Nephron progenitor cell (in vitro differentiated cells): ENCODE measurements at regions not wholly inside any gene's neighbourhood (a gene's known extent, or its start where the extent isn't known, plus 50 kb on each side); places are given as distances from the start of the nearest gene placed in this dataset.
A peak's percentile ranks its signal among the peaks of the same experiment; 100 is the strongest.
"Not testable (repeated sequence)": the region's sequence is repeated elsewhere in the genome, so short reads cannot be mapped to it uniquely, and the experiment has no call there.

Experiments used
- DNase-seq: peaks from one replicate; pipeline ENCODE4 v3.0.0; 2021
- H3K27ac Mint-ChIP-seq: 2 replicates; pipeline ENCODE4 v1.8.0; 2021; ENCODE audit warnings: mild to moderate bottlenecking, moderate library complexity, mixed read lengths
- H3K27me3 Mint-ChIP-seq: 2 replicates; pipeline ENCODE4 v1.8.0; 2021; ENCODE audit warnings: mild to moderate bottlenecking, low read depth, mixed read lengths; ENCODE audit not compliant: poor library complexity
- H3K36me3 Mint-ChIP-seq: 2 replicates; pipeline ENCODE4 v1.8.0; 2021; ENCODE audit warnings: low read depth, mixed read lengths
- H3K4me1 Mint-ChIP-seq: 2 replicates; pipeline ENCODE4 v1.8.0; 2021; ENCODE audit warnings: mixed read lengths
- H3K4me3 Mint-ChIP-seq: 2 replicates; pipeline ENCODE4 v1.8.0; 2021; ENCODE audit warnings: mild to moderate bottlenecking, moderate library complexity, mixed read lengths
- H3K9me3 Mint-ChIP-seq: 2 replicates; pipeline ENCODE4 v1.8.0; 2021; ENCODE audit warnings: mild to moderate bottlenecking, moderate library complexity, mixed read lengths
- TF ChIP-seq, protein P1 (sequence below): fragments of 200-600 bp; sonication (generic); IDR thresholded peaks from 2 replicates; pipeline ENCODE4 v1.5.0; 2021; ENCODE audit warnings: antibody characterized with exemption

DNA sequence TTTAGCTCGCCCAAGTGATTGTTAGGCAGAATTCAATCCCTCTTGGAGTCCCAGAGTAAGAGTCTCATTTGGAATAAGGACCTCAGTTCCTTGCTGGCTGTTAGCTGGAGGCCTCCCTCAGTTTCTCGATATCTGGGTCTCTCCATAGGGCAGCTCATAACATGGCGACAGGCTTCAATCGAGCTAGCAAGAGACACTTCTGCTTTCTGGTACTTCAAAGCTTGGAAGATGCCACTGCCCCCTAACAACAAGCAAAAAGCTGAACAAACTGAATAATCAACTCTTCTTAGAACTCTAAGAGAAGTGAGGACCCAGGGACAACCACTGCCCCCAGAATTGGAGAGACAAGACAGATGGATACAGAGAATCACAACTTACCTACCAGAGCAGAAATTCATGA is 86.2 kb downstream of the TEX35 start:
- no peaks in the 10 kb centered on the region for H3K9me3 Mint-ChIP-seq
- H3K4me3 Mint-ChIP-seq, result no peak overlapping the region
- peak overlapping the region; percentile 9 for H3K27ac Mint-ChIP-seq
- peaks cover 9% of the 10 kb centered on the region for H3K4me1 Mint-ChIP-seq
- no peaks in the 10 kb centered on the region for H3K27me3 Mint-ChIP-seq
- H3K36me3 Mint-ChIP-seq, result no peaks in the 10 kb centered on the region
- TF ChIP-seq, protein P1, sequence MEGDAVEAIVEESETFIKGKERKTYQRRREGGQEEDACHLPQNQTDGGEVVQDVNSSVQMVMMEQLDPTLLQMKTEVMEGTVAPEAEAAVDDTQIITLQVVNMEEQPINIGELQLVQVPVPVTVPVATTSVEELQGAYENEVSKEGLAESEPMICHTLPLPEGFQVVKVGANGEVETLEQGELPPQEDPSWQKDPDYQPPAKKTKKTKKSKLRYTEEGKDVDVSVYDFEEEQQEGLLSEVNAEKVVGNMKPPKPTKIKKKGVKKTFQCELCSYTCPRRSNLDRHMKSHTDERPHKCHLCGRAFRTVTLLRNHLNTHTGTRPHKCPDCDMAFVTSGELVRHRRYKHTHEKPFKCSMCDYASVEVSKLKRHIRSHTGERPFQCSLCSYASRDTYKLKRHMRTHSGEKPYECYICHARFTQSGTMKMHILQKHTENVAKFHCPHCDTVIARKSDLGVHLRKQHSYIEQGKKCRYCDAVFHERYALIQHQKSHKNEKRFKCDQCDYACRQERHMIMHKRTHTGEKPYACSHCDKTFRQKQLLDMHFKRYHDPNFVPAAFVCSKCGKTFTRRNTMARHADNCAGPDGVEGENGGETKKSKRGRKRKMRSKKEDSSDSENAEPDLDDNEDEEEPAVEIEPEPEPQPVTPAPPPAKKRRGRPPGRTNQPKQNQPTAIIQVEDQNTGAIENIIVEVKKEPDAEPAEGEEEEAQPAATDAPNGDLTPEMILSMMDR, result no peak
- no peak for DNase-seq

DNA sequence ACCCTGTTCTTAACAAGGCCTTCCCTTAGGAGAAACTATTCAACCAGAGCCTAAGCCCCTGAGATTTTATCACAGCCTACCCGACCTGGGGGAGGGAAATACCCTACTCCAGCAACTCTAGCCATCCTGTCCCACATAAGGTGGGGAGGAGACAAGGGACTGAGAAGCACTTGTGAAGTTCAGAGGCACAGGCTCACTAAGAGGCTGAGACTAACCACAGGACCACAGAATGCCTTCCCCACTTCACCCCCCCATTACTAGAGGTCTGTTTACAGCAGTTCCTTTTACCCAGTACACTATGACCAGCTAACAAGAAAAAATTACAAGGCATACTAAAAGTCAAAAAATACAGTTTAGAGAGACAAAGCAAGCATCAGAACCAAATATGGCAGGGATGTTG is 86.8 kb downstream of the TEX35 start:
- no peak for DNase-seq
- TF ChIP-seq, protein P1, result no peak
- Mint-ChIP-seq H3K9me3 (no peaks in the 10 kb centered on the region), H3K4me1 (peaks cover 9% of the 10 kb centered on the region), H3K27me3 (no peaks in the 10 kb centered on the region), H3K27ac (no peak overlapping the region), H3K36me3 (no peaks in the 10 kb centered on the region), H3K4me3 (no peak overlapping the region)

DNA sequence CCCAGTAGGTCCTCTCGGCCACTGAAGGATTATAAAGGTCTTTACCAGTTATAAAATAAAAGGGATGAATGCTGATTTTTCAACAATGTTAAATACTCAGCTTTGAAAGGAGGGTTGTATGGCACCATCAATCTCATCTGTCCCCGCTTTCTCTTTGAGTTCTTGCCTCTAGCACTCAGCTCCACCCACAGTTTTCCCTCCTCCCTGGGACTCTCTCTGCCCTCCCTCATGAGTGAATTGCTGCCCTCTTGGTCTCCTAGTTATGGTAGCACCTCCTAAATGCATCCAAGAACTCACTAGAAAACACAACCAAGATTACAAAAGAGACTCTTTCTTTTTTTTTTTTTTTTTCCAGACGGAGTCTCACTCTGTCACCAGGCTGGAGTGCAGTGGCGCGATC is 91.0 kb downstream of the TEX35 start:
- H3K4me1 Mint-ChIP-seq, result peaks cover 21% of the 10 kb centered on the region
- H3K9me3 Mint-ChIP-seq, result no peaks in the 10 kb centered on the region
- H3K4me3 Mint-ChIP-seq, result no peak overlapping the region
- no peak for DNase-seq
- no peaks in the 10 kb centered on the region for H3K27me3 Mint-ChIP-seq
- H3K27ac Mint-ChIP-seq, result peak overlapping the region; percentile 50
- no peaks in the 10 kb centered on the region for H3K36me3 Mint-ChIP-seq
- TF ChIP-seq, protein P1, result no peak

DNA sequence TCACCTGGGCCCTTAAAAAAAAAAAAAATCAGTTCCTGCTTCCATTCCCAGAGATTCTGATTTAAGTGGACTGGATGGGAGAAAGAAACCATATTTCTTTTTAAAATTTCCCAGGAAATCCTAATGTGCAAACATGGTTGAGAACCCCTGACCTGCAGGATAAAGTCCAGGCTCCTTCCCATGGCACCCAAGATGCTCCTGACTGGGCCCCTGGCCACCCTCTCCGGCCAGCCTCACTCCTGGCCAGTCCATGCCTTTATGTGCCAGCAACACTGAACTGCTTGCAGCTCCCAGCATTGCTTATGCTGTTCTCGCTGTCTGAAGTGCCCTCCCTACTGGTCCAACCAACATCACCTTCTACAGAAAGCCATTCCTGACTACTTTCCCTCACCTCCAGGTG is 93.9 kb downstream of the TEX35 start:
- H3K27me3 Mint-ChIP-seq, result no peaks in the 10 kb centered on the region
- H3K9me3 Mint-ChIP-seq, result no peaks in the 10 kb centered on the region
- H3K36me3 Mint-ChIP-seq, result no peaks in the 10 kb centered on the region

DNA sequence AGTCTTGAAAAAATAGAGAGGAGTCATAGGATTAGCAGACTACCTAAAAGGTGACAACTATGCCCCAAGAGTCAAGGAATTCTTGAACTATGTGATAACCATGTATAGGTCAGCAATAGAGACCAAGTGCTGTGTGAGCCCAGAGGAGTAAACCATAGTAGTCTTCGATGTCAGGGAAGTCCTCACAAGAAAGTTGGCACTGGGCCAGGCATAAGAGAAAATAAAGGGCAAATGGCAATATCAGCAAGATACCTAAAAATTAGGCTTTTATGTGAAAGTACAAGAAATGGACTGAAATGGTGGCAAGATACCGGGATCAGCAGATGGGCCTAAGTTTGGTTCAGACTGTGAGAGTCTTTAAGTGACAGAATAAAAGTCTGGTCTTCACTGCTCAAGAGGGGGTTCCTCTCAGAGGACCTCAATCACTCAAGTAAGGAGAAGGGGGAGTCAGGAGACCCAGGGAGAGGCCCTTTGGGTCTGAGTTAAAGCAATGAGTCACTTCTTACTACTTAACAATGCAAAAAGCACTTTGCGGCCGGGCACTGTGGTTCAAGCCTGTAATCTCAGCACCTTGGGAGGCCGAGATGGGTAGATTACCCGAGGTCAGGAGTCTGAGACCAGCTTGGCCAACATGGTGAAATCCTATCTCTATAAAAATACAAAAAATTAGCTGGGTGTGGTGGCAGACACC is 95.0 kb downstream of the TEX35 start:
- TF ChIP-seq, protein P1, result no peak
- DNase-seq, result no peak
- H3K9me3 Mint-ChIP-seq, result no peaks in the 10 kb centered on the region
- H3K4me3 Mint-ChIP-seq, result no peak overlapping the region
- H3K27ac Mint-ChIP-seq, result no peak overlapping the region
- H3K4me1 Mint-ChIP-seq, result peaks cover 16% of the 10 kb centered on the region
- H3K27me3 Mint-ChIP-seq, result no peaks in the 10 kb centered on the region
- H3K36me3 Mint-ChIP-seq, result no peaks in the 10 kb centered on the region

More for the DNA sequence above, 93.9 kb downstream of the TEX35 start:
- no peak overlapping the region for H3K27ac Mint-ChIP-seq
- no peak overlapping the region for H3K4me3 Mint-ChIP-seq
- H3K4me1 Mint-ChIP-seq, result peaks cover 16% of the 10 kb centered on the region
- no peak for DNase-seq
- TF ChIP-seq, protein P1, result no peak

DNA sequence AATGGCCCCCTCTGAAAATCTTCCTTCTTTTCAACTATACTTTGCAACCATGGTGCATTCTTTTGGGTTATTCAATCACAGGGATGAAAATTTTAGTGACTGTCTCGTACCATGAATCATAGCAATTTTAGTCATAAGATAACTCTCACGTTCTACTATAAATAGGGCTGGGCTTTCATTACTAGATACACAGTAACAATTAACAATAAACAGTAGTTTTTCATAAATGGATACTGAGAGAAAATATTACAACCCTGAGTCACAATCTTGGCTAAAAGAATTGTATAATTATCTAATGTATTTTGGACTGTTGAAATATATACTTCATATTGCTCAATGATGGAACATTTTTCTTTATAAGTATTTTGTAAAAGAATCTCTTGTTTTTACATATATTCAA is 96.1 kb downstream of the TEX35 start:
- peak overlapping the region; percentile 24 for H3K27ac Mint-ChIP-seq

DNA sequence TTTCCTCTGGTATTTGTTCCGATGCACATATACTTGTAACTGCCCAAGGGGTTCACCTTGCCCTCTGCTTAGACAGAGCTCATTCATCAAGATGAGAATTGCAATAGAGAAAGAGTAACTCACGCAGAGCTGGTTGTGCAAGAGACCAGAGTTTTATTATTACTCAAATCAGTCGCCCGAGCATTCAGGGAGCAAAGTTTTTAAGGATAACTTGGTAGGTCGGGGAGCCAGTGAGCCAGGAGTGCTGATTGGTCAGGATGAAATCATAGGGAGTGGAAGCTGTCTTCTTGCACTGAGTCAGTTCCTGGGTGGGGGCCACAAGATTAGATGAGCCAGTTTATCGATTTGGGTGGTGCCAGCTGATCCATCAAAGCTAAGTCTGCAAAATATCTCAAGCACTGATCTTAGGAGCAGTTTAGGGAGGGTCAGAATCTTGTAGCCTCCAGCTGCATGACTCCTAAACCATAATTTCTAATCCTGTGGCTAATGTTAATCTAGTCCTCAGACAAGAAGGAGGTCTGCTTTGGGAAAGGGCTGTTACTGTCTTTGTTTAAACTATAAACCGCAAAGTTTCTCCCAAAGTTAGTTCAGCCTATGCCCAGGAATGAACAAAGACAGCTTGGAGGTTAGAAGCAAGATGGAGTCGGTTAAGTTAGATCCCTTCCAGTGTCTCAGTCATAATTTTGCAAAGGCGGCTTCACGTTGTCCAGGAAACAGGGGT is 97.9 kb downstream of the TEX35 start:
- H3K9me3 Mint-ChIP-seq, H3K4me3 Mint-ChIP-seq, DNase-seq, H3K4me1 Mint-ChIP-seq, H3K27me3 Mint-ChIP-seq, H3K36me3 Mint-ChIP-seq: not testable (repeated sequence)
- H3K27ac Mint-ChIP-seq, result peak overlapping the region; percentile 46

More for the DNA sequence above, 96.1 kb downstream of the TEX35 start:
- no peaks in the 10 kb centered on the region for H3K9me3 Mint-ChIP-seq
- H3K4me3 Mint-ChIP-seq, result no peak overlapping the region
- H3K27me3 Mint-ChIP-seq, result no peaks in the 10 kb centered on the region
- TF ChIP-seq, protein P1, result no peak
- no peaks in the 10 kb centered on the region for H3K36me3 Mint-ChIP-seq
- peaks cover 13% of the 10 kb centered on the region for H3K4me1 Mint-ChIP-seq
- DNase-seq, result no peak
